Heart left ventricle (tissue), 16 donors: ENCODE measurements at regions not wholly inside any gene's neighbourhood (a gene's known extent, or its start where the extent isn't known, plus 50 kb on each side); places are given as distances from the start of the nearest gene placed in this dataset.

Source experiments
- ATAC-seq, 4 donors: fragments of 200-7000 bp; cut with Tn5 transposase; one replicate each; pipeline ENCODE4 v1.9.1; 2020 to 2022; ENCODE audit warnings: moderate library complexity in 4 of 4, mild to moderate bottlenecking in 3 of 4, moderate number of reproducible peaks in 1 of 4
- DNase-seq, 5 donors: peaks; one replicate each; pipeline ENCODE4 v3.0.0-alpha.2; 2020
- H3K27ac ChIP-seq, 12 donors: fragments of 200-600 bp; sonication (generic) in 4 of 12; one replicate each; pipeline versions ENCODE4 v1.5.0 to v1.8.0; 2016 to 2022; ENCODE audit warnings: mild to moderate bottlenecking in 2 of 12
- H3K27me3 ChIP-seq, 9 donors: fragments of 200-600 bp; sonication (generic) in 2 of 9; one replicate each; pipeline versions ENCODE4 v1.5.1 to v1.8.0; 2016 to 2022; ENCODE audit warnings: mild to moderate bottlenecking in 3 of 9
- H3K36me3 ChIP-seq, 9 donors: fragments of 200-600 bp; sonication (generic) in 2 of 9; one replicate each; pipeline versions ENCODE4 v1.5.0 to v1.8.0; 2018 to 2022; ENCODE audit warnings: mild to moderate bottlenecking in 2 of 9
- H3K4me1 ChIP-seq, 12 donors: fragments of 200-600 bp; sonication (generic) in 4 of 12; one replicate each; pipeline versions ENCODE4 v1.5.0 to v1.8.0; 2016 to 2022; ENCODE audit warnings: mild to moderate bottlenecking in 3 of 12
- H3K4me3 ChIP-seq, 12 donors: fragments of 200-600 bp; sonication (generic) in 4 of 12; one replicate each; pipeline versions ENCODE4 v1.5.0 to v1.8.0; 2017 to 2022; ENCODE audit warnings: mild to moderate bottlenecking in 9 of 12, moderate library complexity in 4 of 12
- H3K9me3 ChIP-seq, 12 donors: fragments of 200-600 bp; sonication (generic) in 4 of 12; one replicate each; pipeline versions ENCODE4 v1.5.0 to v1.8.0; 2016 to 2022; ENCODE audit warnings: mild to moderate bottlenecking in 1 of 12
- CTCF ChIP-seq, 12 donors: fragments of 200-600 bp; sonication (generic) in 4 of 12; IDR thresholded peaks; one replicate each; pipeline versions ENCODE4 v1.5.0 to v1.8.0; 2018 to 2022; ENCODE audit warnings: antibody characterized with exemption in 12 of 12, mild to moderate bottlenecking in 5 of 12
- POLR2A ChIP-seq, 2 donors: fragments of 450-650 bp; IDR thresholded peaks; one replicate each; pipeline ENCODE4 v1.6.1; 2017; ENCODE audit warnings: antibody characterized with exemption in 2 of 2, mild to moderate bottlenecking in 2 of 2, moderate library complexity in 2 of 2
- WGBS, 4 donors: extraction: QIAGEN DNeasy Blood & Tissue Kit in 2 of 4; methylation state at CpG; one replicate each; pipeline versions ENCODE4 v1.1.5 to v1.1.7; 2013 to 2018; 5-methylcytosine and 5-hydroxymethylcytosine counted together
- intact Hi-C, 10 donors: fragments of 100-400 bp; cut with DNase I; formaldehyde crosslinking; loops; one replicate each; pipeline versions ENCODE4 v1.11.1 to v1.14.2; 2022
- donor health status: ischemic (EF 13 %, LVEDD 7.1; RV severe dilation, severe dysfunction).
- donor health status: healthy with polysubstance abuse.
- donor health status: DM: no; HTN: yes; CAD: no.
- donor health status: DM: no; HTN: no; CAD: no.
- donor health status: ischemic (EF 25% LVEDD 6.9; RV normal size, moderate dysfunction).
- donor health status: ischemic (EF 25% LVEDD 5.7; RV mildly dilated, moderate dysfunction).
- donor health status: healthy.
- donor health status: DM: yes; HTN: yes; CAD: no.
- donor health status: ischemic (EF 35%, LVEDD 5.7; RV mildly dilated, moderate dysfunction).
- donor health status: nonischemic (EF 11% LVEDD 7.7; RV severe dilation, severe dysfunction).
- donor health status: DM: yes; HTN: yes; CAD: no.
- donor health status: PGD.
- donor health status: ischemic (EF 29% LVEDD 5.4; RV normal size, mild dysfunction).
- donor health status: nonischemic (EF 23%, LVEDD 6.1; RV moderate dilation, normal function).

- Histone ChIP-seq H3K36me3 (no peaks in the 10 kb centered on the region), H3K27me3 (no peaks in the 10 kb centered on the region), H3K9me3 (peaks cover 0 to 9% (median 0%) of the 10 kb centered on the region in 12 donors), H3K4me3 (no peak overlapping the region), H3K4me1 (peaks cover 0 to 20% (median 13%) of the 10 kb centered on the region in 12 donors), H3K27ac (no peak overlapping the region)
- TF ChIP-seq POLR2A (IDR thresholded peaks at IDR 0.05) (no peak), CTCF (IDR thresholded peaks at IDR 0.05) (no peak)
- 94 to 98% (median 96%) methylated on average over 2 of the region's 2 CpGs for WGBS, 4 donors
- ATAC-seq: no peak
- no peak for DNase-seq
- intact Hi-C loops: loop anchor here in 4 of 10 donors (5.0 to 10.0 kb wide), 3 partner anchors 161 to 492 kb away; no protein-coding TSS in a partner anchor
Observed at GRCh38 chr3:30203301-30203700, 403.1 kb upstream of the TGFBR2 start.

GRCh38 chr3:30204126-30204525, 402.3 kb upstream of the TGFBR2 start:
- Histone ChIP-seq H3K27me3 (no peaks in the 10 kb centered on the region), H3K4me1 (peaks cover 0 to 14% (median 6%) of the 10 kb centered on the region in 12 donors), H3K4me3 (no peak overlapping the region), H3K36me3 (no peaks in the 10 kb centered on the region), H3K9me3 (peaks cover 0 to 9% (median 0%) of the 10 kb centered on the region in 12 donors), H3K27ac (no peak overlapping the region)
- intact Hi-C loops: loop anchor here in 4 of 10 donors (5.0 to 10.0 kb wide), 3 partner anchors 162 to 491 kb away; no protein-coding TSS in a partner anchor
- TF ChIP-seq POLR2A (IDR thresholded peaks at IDR 0.05) (no peak), CTCF (IDR thresholded peaks at IDR 0.05) (no peak)
- DNase-seq (no peak), ATAC-seq (no peak)

GRCh38 chr3:30206051-30206450, 400.4 kb upstream of the TGFBR2 start:
- intact Hi-C loops: loop anchor here in 2 of 10 donors (5.0 to 10.0 kb wide), 2 partner anchors 486 to 489 kb away; no protein-coding TSS in a partner anchor
- no peaks in the 10 kb centered on the region for H3K36me3 ChIP-seq
- H3K4me3 ChIP-seq: no peak overlapping the region
- no peaks in the 10 kb centered on the region for H3K27me3 ChIP-seq
- H3K27ac ChIP-seq: no peak overlapping the region
- ATAC-seq (no peak), DNase-seq (no peak)
- no peak for TF ChIP-seq CTCF (IDR thresholded peaks at IDR 0.05)
- TF ChIP-seq POLR2A (IDR thresholded peaks at IDR 0.05): no peak
- peaks cover 0 to 3% (median 0%) of the 10 kb centered on the region in 12 donors for H3K9me3 ChIP-seq
- whole genome bisulfite sequencing, 4 donors: 89 to 98% (median 96%) methylated on average over 1 of the region's 1 CpG
- peaks cover 0 to 5% (median 0%) of the 10 kb centered on the region in 12 donors for H3K4me1 ChIP-seq

GRCh38 chr3:30221619-30222018, 384.8 kb upstream of the TGFBR2 start:
- Histone ChIP-seq H3K36me3 (no peaks in the 10 kb centered on the region), H3K27me3 (no peaks in the 10 kb centered on the region), H3K9me3 (peaks cover 0 to 7% (median 0%) of the 10 kb centered on the region in 12 donors), H3K4me3 (no peak overlapping the region), H3K4me1 (peaks cover 0 to 24% (median 1%) of the 10 kb centered on the region in 12 donors), H3K27ac (no peak overlapping the region)
- no peak for TF ChIP-seq CTCF (IDR thresholded peaks at IDR 0.05)
- TF ChIP-seq POLR2A (IDR thresholded peaks at IDR 0.05): no peak
- DNase-seq (no peak), ATAC-seq (no peak)
- 76 to 96% (median 92%) methylated on average over 3 of the region's 3 CpGs for WGBS, 4 donors
- intact Hi-C loops: loop anchor here in 2 of 10 donors (10.0 kb wide), 2 partner anchors 213 to 473 kb away; no protein-coding TSS in a partner anchor
